ENCODE measurements at regions not wholly inside any gene's neighbourhood (a gene's known extent, or its start where the extent isn't known, plus 50 kb on each side); places are given as distances from the start of the nearest gene placed in this dataset.
"Not testable (repeated sequence)": the region's sequence is repeated elsewhere in the genome, so short reads cannot be mapped to it uniquely, and the experiment has no call there.

- no peak for DNase-seq
These were observed 1063.9 kb upstream of the CDH18 start for GRCh38 chr5:21051945-21052344.

GRCh38 chr5:21049901-21050300, 1061.9 kb upstream of the CDH18 start:
- DNase-seq, result peak; percentile 6 to 7

GRCh38 chr5:21030981-21031380, 1043.0 kb upstream of the CDH18 start:
- no peak for DNase-seq

- no peak for DNase-seq
These were observed 1037.0 kb upstream of the CDH18 start for GRCh38 chr5:21024966-21025365.

- no peak for DNase-seq
These were observed 1025.2 kb upstream of the CDH18 start for GRCh38 chr5:21013237-21013636.

- DNase-seq, result no peak
These were observed 1019.8 kb upstream of the CDH18 start for GRCh38 chr5:21007781-21008180.

GRCh38 chr5:20988933-20989332, 1000.9 kb upstream of the CDH18 start:
- DNase-seq, result not testable (repeated sequence)

GRCh38 chr5:20985754-20986153, 997.8 kb upstream of the CDH18 start:
- DNase-seq, result no peak

- DNase-seq, result no peak
These were observed 986.4 kb upstream of the CDH18 start for GRCh38 chr5:20974426-20974825.

- peak; percentile 81 to 85 for DNase-seq
These were observed 984.5 kb upstream of the CDH18 start for GRCh38 chr5:20972419-20972925.

- no peak for DNase-seq
These were observed 971.3 kb upstream of the CDH18 start for GRCh38 chr5:20959347-20959746.

- no peak for DNase-seq
These were observed 970.6 kb upstream of the CDH18 start for GRCh38 chr5:20958641-20959040.

GRCh38 chr5:20956134-20956533, 968.1 kb upstream of the CDH18 start:
- DNase-seq, result no peak

- DNase-seq, result no peak
These were observed 961.6 kb upstream of the CDH18 start for GRCh38 chr5:20949636-20950035.

- not testable (repeated sequence) for DNase-seq
These were observed 955.4 kb upstream of the CDH18 start for GRCh38 chr5:20943183-20943971.

GRCh38 chr5:20942603-20943002, 954.6 kb upstream of the CDH18 start:
- not testable (repeated sequence) for DNase-seq

GRCh38 chr5:20940786-20941185, 952.8 kb upstream of the CDH18 start:
- DNase-seq, result not testable (repeated sequence)

GRCh38 chr5:20890936-20891335, 902.9 kb upstream of the CDH18 start:
- peak in 1 of 2 donors; percentile 1 for DNase-seq

GRCh38 chr5:20875726-20876125, 887.7 kb upstream of the CDH18 start:
- not testable (repeated sequence) for DNase-seq

- not testable (repeated sequence) for DNase-seq
These were observed 877.9 kb upstream of the CDH18 start for GRCh38 chr5:20865892-20866291.

- no peak for DNase-seq
These were observed 845.2 kb upstream of the CDH18 start for GRCh38 chr5:20833081-20833627.

GRCh38 chr5:20832204-20833080, 844.4 kb upstream of the CDH18 start:
- no peak for DNase-seq
